ENCODE measurements at regions not wholly inside any gene's neighbourhood (a gene's known extent, or its start where the extent isn't known, plus 50 kb on each side); places are given as distances from the start of the nearest gene placed in this dataset.
"Not testable (repeated sequence)": the region's sequence is repeated elsewhere in the genome, so short reads cannot be mapped to it uniquely, and the experiment has no call there.

GRCh38 chr7:112692333-112692732 is 97.9 kb downstream of the TMEM168 start:
- H3K27ac ChIP-seq (ENCODE audit: low read length), result no peak overlapping the region
- H3K36me3 ChIP-seq (ENCODE audit: control insufficient read depth, insufficient read depth, low read length), result no peaks in the 10 kb centered on the region
- no peak overlapping the region for H3K4me3 ChIP-seq (ENCODE audit: low read depth in 2 of 2, low read length in 2 of 2)
- ChIA-PET POLR2A (no interaction called here), CTCF (no interaction called here)
- no TSS peak for BruUV-seq (replicated peaks)
- no peaks in the 10 kb centered on the region for H3K4me1 ChIP-seq (ENCODE audit: control insufficient read depth, insufficient read depth, low read length)
- H3K27me3 ChIP-seq (ENCODE audit: control insufficient read depth, insufficient read depth, low read length), result no peaks in the 10 kb centered on the region
- no peak for TF ChIP-seq SIN3A (IDR thresholded peaks at IDR 0.05; ENCODE audit: borderline replicate concordance, insufficient read depth, low read depth, low read length)
- TF ChIP-seq CTCF (IDR thresholded peaks at IDR 0.05), result no peak
- TF ChIP-seq POLR2AphosphoS5 (IDR thresholded peaks at IDR 0.05; ENCODE audit: low read depth, low read length), result no peak
- TF ChIP-seq TCF7L2 (IDR thresholded peaks at IDR 0.05; ENCODE audit: low read depth, low read length), result no peak
- no peak for TF ChIP-seq REST (IDR thresholded peaks at IDR 0.05; ENCODE audit: insufficient read depth in 1 of 2, low read depth in 2 of 2, low read length in 1 of 2)
- ATAC-seq (no peak), DNase-seq (ENCODE audit: low read depth, low spot score) (no peak)
- in situ Hi-C loops (cut with HindIII; ENCODE audit: low pct_unique_long_range_greater_than_20kb, low sequenced_read_pairs), result no loop called here
- intact Hi-C loops (cut with micrococcal nuclease; ENCODE audit: unreplicated experiment), result no loop called here
- H3K9me3 ChIP-seq (ENCODE audit: control insufficient read depth, insufficient read depth, low read depth, low read length), result no peaks in the 10 kb centered on the region

- H3K27me3 ChIP-seq (ENCODE audit: control insufficient read depth, insufficient read depth, low read length); POLR2A ChIA-PET; H3K27ac ChIP-seq (ENCODE audit: low read length); H3K4me1 ChIP-seq (ENCODE audit: control insufficient read depth, insufficient read depth, low read length); DNase-seq (ENCODE audit: low read depth, low spot score); H3K4me3 ChIP-seq (ENCODE audit: low read depth in 2 of 2, low read length in 2 of 2); H3K36me3 ChIP-seq (ENCODE audit: control insufficient read depth, insufficient read depth, low read length); in situ Hi-C loops (cut with HindIII; ENCODE audit: low pct_unique_long_range_greater_than_20kb, low sequenced_read_pairs); H3K9me3 ChIP-seq (ENCODE audit: control insufficient read depth, insufficient read depth, low read depth, low read length); CTCF ChIA-PET; BruUV-seq (replicated peaks); intact Hi-C loops (cut with micrococcal nuclease; ENCODE audit: unreplicated experiment); ATAC-seq: not testable (repeated sequence)
Observed at GRCh38 chr7:112697211-112697610, 93.0 kb downstream of the TMEM168 start.

- ChIA-PET POLR2A (interaction anchor here (0.5 kb wide), 2 partner anchors 12 to 47 kb away, joined by 4 to 5 read pairs; no protein-coding TSS in a partner anchor), CTCF (no interaction called here)
- Histone ChIP-seq H3K36me3 (ENCODE audit: control insufficient read depth, insufficient read depth, low read length) (no peaks in the 10 kb centered on the region), H3K4me1 (ENCODE audit: control insufficient read depth, insufficient read depth, low read length) (no peaks in the 10 kb centered on the region), H3K27me3 (ENCODE audit: control insufficient read depth, insufficient read depth, low read length) (no peaks in the 10 kb centered on the region), H3K9me3 (ENCODE audit: control insufficient read depth, insufficient read depth, low read depth, low read length) (no peaks in the 10 kb centered on the region), H3K27ac (ENCODE audit: low read length) (no peak overlapping the region), H3K4me3 (ENCODE audit: low read depth in 2 of 2, low read length in 2 of 2) (no peak overlapping the region)
- intact Hi-C loops (cut with micrococcal nuclease; ENCODE audit: unreplicated experiment), result no loop called here
- in situ Hi-C loops (cut with HindIII; ENCODE audit: low pct_unique_long_range_greater_than_20kb, low sequenced_read_pairs), result no loop called here
- ATAC-seq (no peak), DNase-seq (ENCODE audit: low read depth, low spot score) (no peak)
- no peak for TF ChIP-seq CTCF (IDR thresholded peaks at IDR 0.05)
- no peak for TF ChIP-seq POLR2AphosphoS5 (IDR thresholded peaks at IDR 0.05; ENCODE audit: low read depth, low read length)
- no peak for TF ChIP-seq TCF7L2 (IDR thresholded peaks at IDR 0.05; ENCODE audit: low read depth, low read length)
- no peak for TF ChIP-seq SIN3A (IDR thresholded peaks at IDR 0.05; ENCODE audit: borderline replicate concordance, insufficient read depth, low read depth, low read length)
- no peak for TF ChIP-seq REST (IDR thresholded peaks at IDR 0.05; ENCODE audit: insufficient read depth in 1 of 2, low read depth in 2 of 2, low read length in 1 of 2)
- no TSS peak for BruUV-seq (replicated peaks)
Observed at GRCh38 chr7:112699725-112700513, 90.3 kb downstream of the TMEM168 start.

All from Panc1 (cell line).